ENCODE measurements at regions not wholly inside any gene's neighbourhood (a gene's known extent, or its start where the extent isn't known, plus 50 kb on each side); places are given as distances from the start of the nearest gene placed in this dataset.

- Histone ChIP-seq H2BK15ac (ENCODE audit: low read depth, low read length) (no peak overlapping the region), H4K91ac (ENCODE audit: insufficient read length, low read depth, low read length) (no peak overlapping the region), H3K9ac (ENCODE audit: extremely low read depth, insufficient read length, low read length) (no peak overlapping the region), H4K8ac (replicated peaks; ENCODE audit: insufficient read length, low read depth, low read length) (no peak overlapping the region), H3K4me2 (ENCODE audit: insufficient read depth, insufficient read length, low read length) (no peak overlapping the region), H2BK20ac (ENCODE audit: low read depth, low read length, poor library complexity, severe bottlenecking) (no peak overlapping the region), H3K27ac (ENCODE audit: insufficient read length, low read depth, low read length) (no peak overlapping the region), H2AFZ (ENCODE audit: low read length) (no peak overlapping the region), H3K9me3 (ENCODE audit: control insufficient read depth, low read depth, low read length) (no peaks in the 10 kb centered on the region), H3T11ph (ENCODE audit: low read length) (no peak overlapping the region), H3K4me1 (ENCODE audit: insufficient read depth, low read length) (no peaks in the 10 kb centered on the region), H2BK120ac (ENCODE audit: low read depth, low read length, poor library complexity, severe bottlenecking) (no peak overlapping the region), H2BK5ac (ENCODE audit: insufficient read length, low read length) (no peak overlapping the region), H3K27me3 (ENCODE audit: insufficient read depth, low read length) (no peaks in the 10 kb centered on the region), H3K23ac (ENCODE audit: insufficient read length, low read depth, low read length) (no peak overlapping the region), H2BK12ac (ENCODE audit: insufficient read length, low read depth, low read length) (no peak overlapping the region), H3K79me2 (ENCODE audit: insufficient read depth, low read length) (no peaks in the 10 kb centered on the region), H3K18ac (ENCODE audit: insufficient read length, low read depth, low read length) (no peak overlapping the region), H3K79me1 (ENCODE audit: insufficient read depth, low read depth, low read length, poor library complexity, severe bottlenecking) (no peaks in the 10 kb centered on the region), H4K20me1 (ENCODE audit: control insufficient read depth, insufficient read depth, insufficient read length) (no peaks in the 10 kb centered on the region), H3K14ac (ENCODE audit: insufficient read depth, low read length) (no peak overlapping the region), H3K56ac (ENCODE audit: insufficient read length, low read depth, low read length) (no peak overlapping the region), H2AK5ac (ENCODE audit: insufficient read length, low read length) (no peak overlapping the region), H3K4ac (ENCODE audit: low read depth, low read length) (no peak overlapping the region), H3K23me2 (ENCODE audit: insufficient read length, low read depth, low read length, poor library complexity, severe bottlenecking) (peaks cover 4% of the 10 kb centered on the region), H4K5ac (ENCODE audit: insufficient read length, low read depth, low read length) (no peak overlapping the region)
- no CpG with 5 or more reads among the region's 19 CpGs for WGBS (ENCODE audit: extremely low coverage, insufficient read length, low lambda C conversion rate)
- no peak overlapping the region for H3K27ac Mint-ChIP-seq
- no peak overlapping the region for H3K4me3 Mint-ChIP-seq
- H3K36me3 Mint-ChIP-seq (ENCODE audit: insufficient read depth in 1 of 3, low read depth in 3 of 3), result no peaks in the 10 kb centered on the region; a peak in 1 of 7 replicates
- peaks cover 11 to 24% of the 10 kb centered on the region in 2 experiments for H3K4me1 Mint-ChIP-seq
- no peaks in the 10 kb centered on the region for H3K9me3 Mint-ChIP-seq
- H3K27me3 Mint-ChIP-seq (ENCODE audit: low read depth), result no peaks in the 10 kb centered on the region
- no peak for DNase-seq
- peak; percentile 28; the same call in 1 of the 3 replicates for TF ChIP-seq CTCF (conservative IDR thresholded peaks at IDR 0.05)
These were observed 73.3 kb downstream of the ENGASE start for GRCh38 chr17:79147746-79148506.

Data from H9 (cell line).